NCI-H226 (cell line): ENCODE measurements at regions not wholly inside any gene's neighbourhood (a gene's known extent, or its start where the extent isn't known, plus 50 kb on each side); places are given as distances from the start of the nearest gene placed in this dataset.
"Not testable (repeated sequence)": the region's sequence is repeated elsewhere in the genome, so short reads cannot be mapped to it uniquely, and the experiment has no call there.

Source experiments
- DNase-seq: peaks from one replicate; pipeline ENCODE4 v3.0.0-alpha.2; 2015

DNA sequence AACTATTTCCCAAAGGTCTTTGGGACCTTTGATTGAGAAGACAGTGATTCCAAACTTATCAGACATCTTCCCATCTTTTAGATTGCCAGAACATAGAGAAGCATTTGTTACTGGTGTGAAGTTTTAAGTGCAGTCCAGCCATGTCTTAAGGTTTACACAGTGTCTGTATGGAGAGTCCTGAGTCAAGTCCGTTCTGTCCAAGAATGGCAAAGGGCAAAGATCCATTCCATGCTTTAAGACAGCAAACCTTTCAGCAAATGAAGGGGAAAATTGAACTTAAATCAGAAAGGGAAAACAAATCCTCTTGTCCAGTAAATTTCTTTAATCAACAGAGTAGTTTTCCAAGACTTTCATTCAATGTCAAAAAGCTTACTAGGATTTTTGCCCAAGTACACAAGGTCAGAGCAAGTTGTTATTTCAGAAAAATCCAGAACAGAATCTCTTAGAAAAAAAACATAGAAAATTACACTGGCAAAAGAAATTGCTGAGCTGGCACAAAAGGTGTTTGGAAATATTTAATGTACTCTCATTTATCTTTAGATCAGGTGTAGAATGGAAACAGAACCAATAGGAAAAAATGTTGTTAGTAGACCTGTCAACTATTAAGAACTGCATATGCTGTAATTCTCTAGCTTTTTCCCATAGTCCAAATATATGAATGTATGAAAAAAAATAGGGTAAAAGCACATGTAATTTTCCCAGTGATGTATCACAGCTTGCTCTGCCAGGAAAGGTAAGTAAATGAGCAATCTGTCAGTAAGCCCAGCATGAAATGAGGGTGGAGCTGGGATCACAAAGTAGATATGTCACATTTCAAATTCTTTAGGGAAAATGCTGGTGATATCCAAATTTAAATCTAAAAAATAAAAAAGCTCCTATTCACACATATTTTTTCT, 1099.9 kb downstream of the TUSC7 start:
- no peak for DNase-seq

DNA sequence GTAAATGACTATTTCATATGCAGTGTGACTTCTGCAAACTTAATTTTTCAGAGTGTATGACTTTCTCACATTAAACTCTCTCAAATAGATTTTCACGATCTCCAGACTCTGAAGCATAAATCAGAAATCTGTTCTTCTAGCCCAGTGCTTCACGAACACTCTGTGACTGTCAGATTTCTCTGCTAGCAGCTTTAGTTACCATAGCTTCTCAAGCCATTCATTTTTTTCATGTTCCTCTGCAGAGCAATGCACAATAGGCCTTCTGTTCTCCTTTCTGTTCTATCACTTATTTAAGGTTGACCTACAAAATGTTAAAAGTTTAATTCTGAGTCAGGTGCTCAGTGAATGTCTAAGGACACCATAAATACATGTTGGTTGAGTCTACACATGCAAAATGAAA, 1102.2 kb downstream of the TUSC7 start:
- no peak for DNase-seq

DNA sequence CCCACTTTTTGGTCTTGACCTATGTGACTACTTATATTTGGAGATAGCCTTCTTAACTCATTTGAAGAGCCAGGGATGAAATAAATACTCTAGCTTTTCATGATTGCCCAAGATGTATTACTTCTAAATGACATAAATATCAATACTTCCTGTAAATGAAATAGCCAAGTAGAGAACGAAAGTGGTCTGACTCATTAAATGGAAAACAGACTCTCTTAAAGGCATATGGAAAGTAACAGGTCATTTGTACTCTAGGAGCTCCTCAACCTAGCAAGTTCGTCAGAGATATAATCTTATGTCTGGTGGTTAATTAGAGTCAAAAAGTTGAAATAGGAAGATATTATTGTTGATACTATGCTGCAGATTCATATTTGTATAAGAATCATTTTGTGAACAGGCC, 1105.4 kb downstream of the TUSC7 start:
- no peak for DNase-seq

DNA sequence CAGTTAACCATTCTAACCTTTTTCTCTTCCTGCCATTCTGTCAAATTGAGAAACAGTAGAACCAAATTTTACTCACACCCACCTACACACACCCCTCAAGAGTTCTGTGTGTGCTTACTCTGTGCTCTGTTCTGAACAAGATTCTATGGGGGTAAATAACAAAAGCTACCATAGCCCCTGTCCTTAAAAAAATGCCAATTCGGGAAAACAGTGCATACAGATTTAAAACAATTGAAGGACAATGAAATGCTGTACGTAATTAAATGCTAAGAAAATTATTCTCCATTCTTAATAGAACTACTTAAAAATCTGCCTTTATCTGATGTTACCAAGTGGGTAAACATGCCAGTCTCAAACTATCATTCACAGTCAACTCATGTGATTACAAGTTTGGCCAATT, 1107.5 kb downstream of the TUSC7 start:
- DNase-seq, result no peak

DNA sequence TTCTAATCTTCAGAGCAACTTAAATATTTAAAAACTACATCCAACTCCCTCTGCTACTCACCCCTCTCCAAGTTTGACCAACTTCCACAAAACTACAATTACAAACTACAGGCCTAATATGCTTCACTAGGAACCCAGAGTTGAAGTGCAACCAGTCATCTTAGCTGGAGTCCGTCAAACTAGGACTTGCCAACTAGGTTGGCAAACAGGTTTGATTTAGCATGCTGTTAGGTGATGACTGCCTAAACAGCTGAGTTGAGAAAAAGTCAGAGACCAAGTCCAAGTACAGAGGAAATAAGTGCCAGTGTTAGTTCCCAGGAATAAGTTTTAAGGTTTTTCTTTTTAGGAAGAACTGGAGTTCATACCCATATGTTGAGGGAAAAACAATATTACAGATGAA, 1109.0 kb downstream of the TUSC7 start:
- no peak for DNase-seq

DNA sequence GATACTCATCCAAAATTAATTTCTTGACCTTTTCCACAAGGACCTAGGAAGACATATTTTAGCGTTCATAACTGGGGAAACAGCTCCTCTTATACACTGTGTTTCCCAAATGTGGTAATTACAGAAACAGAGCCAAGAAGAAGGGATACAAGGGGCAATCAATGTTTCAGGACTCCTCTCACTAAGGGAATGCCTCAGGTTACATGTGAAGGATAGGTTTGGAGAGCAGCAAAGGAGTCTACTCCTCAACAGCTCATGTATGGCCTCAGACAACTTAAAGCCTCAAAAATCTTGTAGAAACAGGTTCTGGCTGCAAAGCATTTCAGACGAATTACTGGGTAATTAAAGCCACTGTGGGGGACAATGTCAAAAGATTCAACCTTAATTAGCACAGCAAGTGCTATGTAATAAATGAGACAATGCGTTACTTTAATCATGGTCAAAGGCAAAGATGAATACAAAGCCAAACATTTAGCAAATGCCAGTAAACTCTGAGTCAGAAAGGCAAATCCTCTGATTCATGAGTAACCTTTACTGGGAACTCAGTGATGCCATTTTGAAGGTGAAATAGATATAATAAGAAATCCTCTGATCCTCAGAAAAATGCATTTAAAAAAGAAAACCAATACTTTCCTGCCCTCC, 1111.2 kb downstream of the TUSC7 start:
- DNase-seq, result no peak

DNA sequence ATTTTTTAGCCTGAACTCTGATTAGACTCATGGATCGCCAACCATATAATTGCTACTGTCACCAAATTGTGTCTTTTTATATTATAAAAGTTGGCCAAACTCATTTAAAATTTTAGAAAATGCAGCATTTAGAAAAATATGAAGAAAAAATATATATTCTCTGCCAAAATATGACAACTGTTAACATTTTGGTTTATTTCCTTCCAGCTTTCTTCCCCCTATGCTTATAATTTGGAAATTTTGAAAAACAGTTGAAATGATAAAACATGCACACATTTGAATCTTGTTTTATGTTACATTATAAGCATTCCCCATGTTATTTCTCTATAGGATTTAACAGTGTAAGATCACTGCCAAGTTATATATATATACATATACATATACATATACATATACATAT, 1112.8 kb downstream of the TUSC7 start:
- no peak for DNase-seq

DNA sequence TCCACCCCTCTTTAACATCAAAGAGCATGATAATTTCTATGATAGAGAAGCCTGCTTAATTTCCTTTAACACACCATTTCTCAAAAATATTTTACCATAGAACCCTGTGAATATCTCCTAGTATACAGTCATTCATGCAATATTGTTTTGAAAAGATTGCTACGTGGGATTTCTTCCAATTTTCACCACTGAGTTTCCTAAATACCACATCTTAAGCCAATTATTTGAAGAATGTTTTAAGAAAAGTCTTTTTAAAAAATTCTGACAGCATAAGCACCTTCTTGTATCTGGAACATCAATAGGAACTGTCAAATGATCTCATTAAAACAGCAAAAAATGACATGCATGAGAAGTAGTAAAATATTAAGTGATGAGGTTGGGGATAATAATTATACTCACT, 1126.7 kb downstream of the TUSC7 start:
- DNase-seq, result no peak

DNA sequence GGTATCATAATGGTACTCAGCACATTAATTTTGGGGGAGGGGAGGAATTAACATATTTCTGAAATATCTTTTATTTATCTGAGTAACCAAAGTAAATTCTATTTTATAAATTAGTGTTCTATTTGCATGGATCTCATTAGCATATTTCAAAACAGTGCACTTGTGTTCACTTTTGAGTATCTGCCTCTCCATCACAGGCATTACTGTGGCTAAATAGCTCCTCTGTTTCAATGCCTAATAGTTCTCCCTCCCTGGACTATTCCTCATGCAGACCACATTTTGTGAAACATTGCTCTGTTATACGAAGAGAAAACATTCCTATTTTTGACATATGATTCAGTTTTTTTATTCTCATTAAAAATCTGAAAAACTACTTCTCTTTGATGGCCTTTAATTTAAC, 1127.8 kb downstream of the TUSC7 start:
- no peak for DNase-seq

DNA sequence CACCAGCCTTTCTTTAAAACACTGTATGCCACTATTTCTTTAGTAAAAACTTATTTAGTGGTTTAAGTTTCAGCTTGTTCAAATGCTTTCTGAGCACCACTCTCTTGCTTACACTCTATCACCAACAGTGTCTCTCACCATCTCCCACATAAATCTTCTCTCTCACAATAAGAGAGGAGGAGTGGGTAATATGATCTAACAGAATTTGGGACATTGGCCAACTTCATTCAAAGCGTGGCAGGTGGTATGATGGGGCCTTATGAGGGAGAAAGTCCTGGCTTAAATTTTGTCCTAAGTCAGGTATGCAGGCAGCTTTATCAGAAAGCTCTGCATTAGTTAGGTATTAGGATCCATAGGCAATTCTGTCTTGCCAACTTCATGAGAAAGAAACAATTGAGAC, 1132.5 kb downstream of the TUSC7 start:
- no peak for DNase-seq

DNA sequence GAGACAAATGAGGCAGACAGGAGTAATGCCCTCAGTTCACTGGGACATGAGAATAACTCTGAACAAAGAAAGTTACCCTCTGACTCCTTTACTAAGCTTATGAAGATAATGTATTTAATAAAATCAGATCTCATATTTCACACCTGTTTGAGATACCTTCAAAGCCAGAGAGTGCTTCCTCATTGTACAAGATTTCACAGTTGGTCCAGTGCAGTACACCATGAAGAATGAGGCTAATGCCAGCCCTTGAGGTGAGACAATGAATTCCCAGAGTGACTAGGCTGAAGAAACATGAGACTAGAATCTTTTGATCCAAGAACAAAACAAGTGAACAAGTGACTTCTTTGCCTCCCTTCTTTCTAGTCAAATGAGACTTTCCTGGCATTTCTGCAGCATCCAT, 1133.8 kb downstream of the TUSC7 start:
- no peak for DNase-seq

DNA sequence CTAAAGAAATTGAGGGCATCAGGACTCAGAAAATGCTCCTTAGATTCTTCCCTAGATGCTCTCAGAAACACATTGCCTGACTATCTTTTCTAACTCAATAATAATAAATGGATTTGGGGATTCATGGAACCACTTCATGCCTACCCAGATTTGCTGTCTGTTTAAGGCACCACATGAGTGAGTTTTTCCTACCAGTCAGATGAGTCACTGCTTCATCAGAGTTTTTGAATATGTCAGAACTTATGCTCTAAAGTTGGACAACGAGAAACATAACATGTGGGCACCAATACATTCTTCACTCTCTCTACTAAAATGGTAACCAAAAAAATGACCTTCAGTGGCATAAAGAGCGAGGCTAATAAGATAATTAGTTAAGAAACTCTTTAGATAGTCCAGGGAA, 1135.1 kb downstream of the TUSC7 start:
- no peak for DNase-seq

DNA sequence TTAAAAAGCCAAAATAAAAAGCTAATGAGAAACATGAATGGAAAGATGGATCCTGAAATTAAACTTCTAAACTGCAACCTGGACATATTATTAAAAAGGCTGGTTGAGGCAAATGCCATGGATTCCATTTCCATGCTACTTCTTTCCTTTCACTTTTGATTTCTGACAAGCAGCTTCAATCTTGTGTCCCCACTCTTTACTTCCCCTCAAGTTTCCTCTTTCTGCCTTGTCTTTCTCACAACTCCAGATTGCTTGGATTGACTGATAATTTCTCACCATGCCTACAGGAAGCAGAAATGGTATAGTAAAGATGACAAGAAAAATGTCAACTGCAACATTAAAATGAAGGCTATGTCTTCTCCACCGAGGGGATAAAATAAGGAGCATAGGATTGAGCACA, 1136.7 kb downstream of the TUSC7 start:
- no peak for DNase-seq

DNA sequence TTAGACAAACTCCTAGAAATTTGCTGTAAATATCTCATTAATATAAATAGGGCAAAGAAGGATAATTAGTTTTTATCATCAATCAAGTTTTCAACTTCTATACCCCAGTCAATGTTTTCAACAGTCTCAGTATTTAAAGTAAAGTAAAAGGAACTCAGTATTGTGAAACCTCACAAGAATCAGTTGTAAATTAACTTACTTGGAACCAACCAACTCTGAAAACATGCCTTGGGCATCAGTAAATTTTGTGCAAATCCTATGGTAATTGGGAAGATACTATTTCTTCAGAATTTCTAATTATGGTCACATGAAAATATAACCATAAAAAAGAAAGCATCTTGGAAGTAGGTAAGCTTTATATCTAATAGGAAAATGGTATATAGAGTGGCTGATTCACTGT, 1139.0 kb downstream of the TUSC7 start:
- DNase-seq, result no peak

DNA sequence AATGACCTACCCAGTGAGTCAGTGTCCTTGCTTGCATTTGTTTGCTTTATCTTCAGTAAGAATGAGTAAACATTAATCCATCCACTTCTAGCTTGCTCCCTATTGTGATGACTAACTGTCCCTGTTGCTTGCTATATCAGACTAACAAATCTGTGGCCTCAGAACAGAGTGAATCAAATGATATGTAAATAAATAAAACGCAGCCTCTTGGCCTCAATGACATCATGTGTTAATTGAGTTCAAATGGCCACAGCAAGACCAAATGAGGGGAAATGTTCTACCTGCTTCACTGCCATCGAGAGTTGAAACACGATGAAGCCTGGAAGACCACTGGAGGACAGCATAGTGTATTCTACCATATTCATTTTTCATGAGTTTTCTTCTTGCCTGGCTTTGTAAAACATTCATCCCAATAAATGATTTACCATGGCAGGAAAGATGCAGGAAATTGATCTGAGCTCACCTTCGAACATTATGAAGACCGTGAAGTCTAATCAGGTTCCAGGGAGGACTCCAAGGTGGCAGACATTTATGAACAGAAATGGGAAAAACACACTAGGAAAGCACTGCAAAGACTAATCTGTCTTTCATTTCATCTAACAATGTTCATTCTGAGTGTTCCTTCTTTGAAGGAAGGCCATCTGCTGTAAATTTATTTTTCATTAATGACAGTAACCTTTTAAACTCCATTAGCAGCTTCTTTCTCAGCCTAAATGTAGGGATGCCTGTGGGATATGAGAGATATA, 1144.5 kb downstream of the TUSC7 start:
- no peak for DNase-seq

DNA sequence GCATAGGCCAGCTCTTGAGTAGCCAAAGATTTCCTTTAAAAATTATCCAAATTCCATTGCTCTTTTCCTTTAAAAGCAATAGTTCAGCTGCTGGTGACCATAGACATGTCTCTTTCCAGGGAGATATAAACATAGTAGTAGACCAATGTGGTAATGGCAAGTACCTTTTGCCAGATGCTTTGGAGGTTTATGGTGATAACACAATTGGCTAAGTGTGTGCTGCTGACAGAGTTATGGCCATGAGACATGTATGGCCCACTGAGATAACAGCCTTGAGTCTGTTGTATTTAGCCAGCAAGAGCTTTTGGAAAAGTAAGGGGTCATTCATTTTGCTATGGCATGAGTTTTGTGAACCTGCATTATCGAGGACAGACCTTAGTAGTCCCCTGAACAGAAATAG, 1146.8 kb downstream of the TUSC7 start:
- DNase-seq, result no peak

DNA sequence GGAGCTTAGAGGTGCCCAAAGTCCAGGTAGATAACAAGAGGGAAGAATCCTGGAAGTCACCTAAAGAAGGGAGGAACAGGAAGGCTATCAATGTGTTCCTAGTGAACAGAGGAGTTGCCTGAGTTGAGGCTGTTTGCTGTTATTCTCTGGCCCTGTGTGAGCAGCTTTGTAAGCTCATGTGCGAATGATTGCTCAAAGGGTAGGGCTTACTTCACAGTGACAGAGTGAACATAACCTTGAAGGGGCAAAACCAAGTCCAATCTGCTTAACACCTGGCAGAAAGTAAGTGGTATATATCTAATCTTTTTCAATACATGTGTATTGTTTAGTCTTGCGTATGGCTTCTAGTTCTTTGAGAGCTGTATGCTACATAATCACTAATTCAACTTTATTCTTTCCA, 1153.6 kb downstream of the TUSC7 start:
- no peak for DNase-seq

DNA sequence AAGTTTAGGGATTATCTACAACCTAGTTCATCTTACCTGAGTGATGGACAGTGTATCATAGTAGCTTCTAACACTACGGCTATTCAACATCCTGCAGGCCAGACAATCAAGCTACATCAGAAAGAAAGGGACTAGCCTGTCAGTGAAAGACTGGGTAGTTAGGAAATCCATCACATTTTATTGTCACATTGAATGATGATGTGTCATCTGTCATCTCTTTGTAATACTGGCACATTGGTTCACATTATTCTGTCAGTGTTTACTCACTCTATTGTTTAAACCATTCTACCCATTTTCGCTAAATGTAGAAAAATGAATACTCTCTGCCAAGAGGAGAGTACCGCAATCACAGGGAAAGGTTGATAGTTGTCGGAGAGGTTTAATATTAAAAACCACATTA, 1155.8 kb downstream of the TUSC7 start:
- no peak for DNase-seq

DNA sequence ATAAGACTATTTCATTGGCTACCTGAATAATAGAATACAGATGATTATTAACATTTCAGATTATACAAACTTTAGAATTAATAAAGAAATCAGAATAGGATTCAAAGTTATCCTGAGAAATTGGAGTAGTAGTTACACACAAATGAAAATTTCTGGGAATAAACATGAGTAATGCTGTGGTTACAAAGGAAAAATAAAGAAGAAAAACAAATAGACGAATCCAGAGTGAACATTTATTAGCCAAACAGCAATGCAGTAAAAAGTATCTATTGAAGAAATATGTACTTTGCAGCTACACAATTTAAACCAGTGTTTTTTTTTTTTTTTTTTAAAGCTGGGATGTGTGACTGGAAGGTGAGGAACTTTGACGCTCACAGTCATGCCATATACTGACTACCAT, 1159.2 kb downstream of the TUSC7 start:
- no peak for DNase-seq

DNA sequence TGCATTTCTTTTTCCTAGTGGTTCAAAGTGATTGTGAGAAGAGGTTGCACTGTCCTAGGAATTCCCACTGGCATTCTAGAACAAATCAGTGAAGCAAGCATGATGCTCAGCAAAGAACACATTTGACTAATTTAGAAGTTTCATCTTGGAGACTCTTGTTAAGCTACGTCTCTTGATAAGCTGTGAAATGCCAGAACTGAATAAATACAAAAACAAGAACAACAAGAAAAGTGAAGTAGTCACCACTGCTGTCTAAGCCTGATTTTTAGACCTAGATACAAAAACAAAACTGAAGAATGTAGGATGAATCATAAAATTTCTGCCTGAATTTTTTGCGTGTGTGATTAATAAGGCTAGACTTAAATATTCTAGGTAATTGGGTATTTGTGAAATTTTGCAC, 1162.4 kb downstream of the TUSC7 start:
- DNase-seq, result no peak

DNA sequence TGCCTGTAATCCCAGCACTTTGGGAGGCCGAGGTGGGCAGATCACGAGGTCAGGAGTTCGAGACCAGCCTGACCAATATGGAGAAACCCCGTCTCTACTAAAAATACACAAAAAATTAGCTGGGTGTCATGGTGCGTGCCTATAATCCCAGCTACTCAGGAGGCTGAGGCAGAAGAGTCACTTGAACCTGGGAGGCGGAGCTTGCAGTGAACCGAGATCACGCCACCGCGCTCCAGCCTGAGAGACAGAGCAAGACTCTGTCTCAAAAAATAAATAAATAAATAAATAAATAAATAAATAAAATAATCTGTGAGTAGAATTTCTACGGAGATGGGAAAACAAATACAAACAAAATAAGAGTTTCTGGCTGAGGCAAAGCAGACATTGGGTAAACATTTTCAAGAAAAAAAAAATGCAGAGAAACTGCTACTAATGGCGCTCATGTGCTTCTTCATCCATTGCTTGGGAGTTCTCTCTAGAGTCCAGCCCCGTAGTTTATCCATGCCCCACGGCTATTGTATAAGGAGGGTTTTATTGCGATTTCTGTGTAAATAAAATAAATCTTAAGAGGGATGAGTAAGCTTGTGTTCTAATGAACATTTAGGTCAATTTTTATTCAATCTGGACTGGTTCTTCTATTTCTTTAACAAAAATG, 1161.9 kb downstream of the IGSF11 start:
- DNase-seq, result not testable (repeated sequence)

DNA sequence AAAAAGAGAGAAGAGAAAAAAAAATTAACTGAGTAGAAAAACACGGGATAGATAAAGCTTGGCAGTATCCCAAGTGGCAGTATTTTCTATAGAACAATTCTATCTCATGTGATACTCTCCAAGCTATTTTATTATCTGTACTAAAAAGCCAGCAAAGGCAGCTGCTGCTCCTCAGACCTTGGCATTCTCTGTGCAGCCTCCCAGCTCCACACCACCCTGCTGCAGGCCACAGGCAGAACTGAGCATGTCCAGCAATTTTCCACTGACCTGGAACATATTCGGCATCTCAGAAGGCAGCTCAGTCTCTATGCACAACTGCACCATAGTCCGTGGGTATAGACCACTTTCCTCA, 1161.4 kb downstream of the IGSF11 start:
- DNase-seq, result no peak

DNA sequence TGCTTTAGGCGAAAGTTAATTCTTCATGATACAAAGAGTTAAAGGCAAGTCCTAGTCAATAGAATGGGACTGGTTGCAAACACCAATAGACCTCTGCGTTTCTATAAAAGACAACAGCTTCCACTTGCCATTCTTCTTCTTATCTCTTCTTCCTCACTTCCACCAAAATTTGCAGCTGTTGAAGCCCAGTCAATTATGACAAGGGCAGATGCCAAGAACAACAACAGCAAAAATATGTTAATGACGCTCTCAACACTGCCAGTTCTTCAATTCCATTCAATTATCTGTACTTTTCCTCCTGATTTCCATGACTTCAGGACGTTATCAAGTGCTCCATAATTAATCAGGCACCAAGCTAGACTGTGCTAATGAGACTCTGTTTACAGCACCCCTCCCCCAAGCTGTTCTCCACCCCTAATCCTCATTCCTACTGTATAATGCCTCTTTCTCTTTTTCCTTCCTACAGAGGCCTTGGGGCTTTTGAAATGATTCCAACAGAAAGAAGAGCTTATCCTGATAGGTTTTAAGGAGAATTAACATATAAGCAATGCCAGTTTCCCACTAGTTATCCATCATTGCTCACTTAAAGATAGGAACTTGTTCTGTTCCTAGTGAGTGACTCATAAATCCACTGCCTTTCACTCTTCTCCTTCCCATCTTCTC, 1160.5 kb downstream of the IGSF11 start:
- no peak for DNase-seq
